GM12892 (cell line): ENCODE measurements at regions not wholly inside any gene's neighbourhood (a gene's known extent, or its start where the extent isn't known, plus 50 kb on each side); places are given as distances from the start of the nearest gene placed in this dataset.

Experiments
- POLR2A ChIP-seq: IDR thresholded peaks from 2 replicates; pipeline ENCODE4 v1.6.1; 2011; ENCODE audit warnings: low read depth, low read length, control low read depth
- POLR2AphosphoS5 ChIP-seq: IDR thresholded peaks from 2 replicates; pipeline ENCODE4 v1.6.1; 2011; ENCODE audit warnings: low read depth, low read length, control low read depth
- TAF1 ChIP-seq: IDR thresholded peaks from 2 replicates; pipeline ENCODE4 v1.6.1; 2011; ENCODE audit warnings: low read depth, mild to moderate bottlenecking, control low read depth, low read length, borderline replicate concordance

DNA sequence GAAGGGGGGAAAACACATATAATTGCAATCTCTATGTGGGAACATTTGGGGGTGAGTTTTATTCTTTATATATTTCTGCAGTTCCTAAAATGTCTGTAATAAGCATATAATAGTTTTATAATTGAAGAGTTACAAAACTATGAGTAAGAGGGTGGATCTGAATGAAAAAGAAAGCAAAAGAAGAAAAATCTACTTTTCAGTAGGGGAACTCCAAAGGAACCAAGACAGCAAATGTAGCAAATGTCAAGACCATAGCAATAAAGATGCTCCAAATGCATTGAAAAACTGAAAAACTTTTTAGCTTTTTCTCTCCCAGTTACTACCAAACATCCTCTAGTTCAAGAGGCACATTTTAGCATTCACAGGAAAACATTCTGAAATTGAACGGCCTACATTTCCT lies 434.8 kb downstream of the LMO4 start:
- TF ChIP-seq POLR2A (no peak), POLR2AphosphoS5 (no peak), TAF1 (no peak)
